SK-N-SH (cell line): ENCODE measurements at regions not wholly inside any gene's neighbourhood (a gene's known extent, or its start where the extent isn't known, plus 50 kb on each side); places are given as distances from the start of the nearest gene placed in this dataset.

Experiments used
- CTCF ChIA-PET: fragments of 300-600, 350-600 bp; formaldehyde crosslinking; extraction: SDS; loops from one replicate; lab custom pipeline; 2021; lab: Yijun Ruan, JAX
- POLR2A ChIA-PET: fragments of 350-600 bp; sonication (Branson Sonifier 250); formaldehyde crosslinking; extraction: SDS; loops from one replicate; lab custom pipeline; 2020; ENCODE audit warnings: antibody characterized with exemption, inconsistent platforms; lab: Yijun Ruan, JAX
- DNase-seq: peaks from one replicate; pipeline ENCODE4 v3.0.0; 2012
- H2AFZ ChIP-seq: fragments of 200-600 bp; sonication (generic); 2 replicates; pipeline ENCODE4 v1.8.1; 2016; ENCODE audit warnings: antibody characterized with exemption, mild to moderate bottlenecking, low read depth
- H3F3A ChIP-seq: fragments of 200-600 bp; sonication (generic); replicated peaks from 2 replicates; pipeline ENCODE3; 2016; ENCODE audit warnings: antibody characterized with exemption, mild to moderate bottlenecking; ENCODE audit not compliant: insufficient read depth
- H3K27ac ChIP-seq, 2 experiments: fragments of 200-500 bp in 1 of 2; fragments of 200-600 bp in 1 of 2; sonication (Bioruptor generic) in 1 of 2; sonication (generic), shearing (Covaris generic) in 1 of 2; 2 replicates each; pipeline versions ENCODE4 v1.5.1 to v1.6.1; 2014 to 2016; ENCODE audit warnings: low read depth in 2 of 2, inconsistent platforms in 1 of 2, low read length in 1 of 2, mild to moderate bottlenecking in 1 of 2, mixed read lengths in 1 of 2
- H3K27me3 ChIP-seq: fragments of 200-600 bp; sonication (generic), shearing (Covaris generic); 2 replicates; pipeline ENCODE4 v1.6.1; 2016; ENCODE audit warnings: mixed run types; ENCODE audit not compliant: insufficient read depth
- H3K36me3 ChIP-seq, 2 experiments: fragments of 200-500 bp in 1 of 2; fragments of 200-600 bp in 1 of 2; sonication (Bioruptor generic) in 1 of 2; sonication (generic) in 1 of 2; replicated peaks in 1 of 2; 2 replicates each; pipeline versions ENCODE3 to v1.5.1; 2014 to 2016; ENCODE audit warnings: low read length in 1 of 2, mild to moderate bottlenecking in 1 of 2; ENCODE audit not compliant: insufficient read depth in 2 of 2, control insufficient read depth in 1 of 2
- H3K4me1 ChIP-seq, 2 experiments: fragments of 200-500 bp in 1 of 2; fragments of 200-600 bp in 1 of 2; sonication (Bioruptor generic) in 1 of 2; sonication (generic), shearing (Covaris generic) in 1 of 2; 2 replicates each; pipeline versions ENCODE4 v1.5.1 to v1.6.1; 2014 to 2016; ENCODE audit warnings: low read depth in 1 of 2, low read length in 1 of 2, mixed run types in 1 of 2; ENCODE audit not compliant: insufficient read depth in 2 of 2, control insufficient read depth in 1 of 2
- H3K4me2 ChIP-seq: fragments of 200-600 bp; sonication (generic), shearing (Covaris generic); 2 replicates; pipeline ENCODE4 v1.6.1; 2017; ENCODE audit warnings: mixed run types
- H3K4me3 ChIP-seq, 2 experiments: fragments of 200-500 bp in 1 of 2; fragments of 200-600 bp in 1 of 2; sonication (Bioruptor generic) in 1 of 2; sonication (generic), shearing (Covaris generic) in 1 of 2; 2 replicates each; pipeline versions ENCODE4 v1.5.1 to v1.8.1; 2014 to 2016; ENCODE audit warnings: low read depth in 2 of 2, inconsistent platforms in 1 of 2, low read length in 1 of 2, mild to moderate bottlenecking in 1 of 2, mixed read lengths in 1 of 2, moderate library complexity in 1 of 2
- H3K79me2 ChIP-seq: fragments of 200-600 bp; sonication (generic); 2 replicates; pipeline ENCODE4 v1.8.1; 2017; ENCODE audit warnings: mild to moderate bottlenecking; ENCODE audit not compliant: insufficient read depth
- H3K9ac ChIP-seq: fragments of 200-600 bp; sonication (generic); 2 replicates; pipeline ENCODE4 v1.6.1; 2017; ENCODE audit warnings: mixed run types
- H3K9me2 ChIP-seq: fragments of 200-600 bp; sonication (generic); 2 replicates; pipeline ENCODE4 v1.6.1; 2017; ENCODE audit warnings: mixed run types
- H3K9me3 ChIP-seq: fragments of 200-600 bp; sonication (generic); 2 replicates; pipeline ENCODE4 v1.6.1; 2017; ENCODE audit warnings: mixed run types, mild to moderate bottlenecking, moderate library complexity
- H4K20me1 ChIP-seq: fragments of 200-600 bp; sonication (generic); 2 replicates; pipeline ENCODE4 v1.6.1; 2017; ENCODE audit warnings: mild to moderate bottlenecking, mixed run types; ENCODE audit not compliant: insufficient read depth
- CHD2 ChIP-seq: fragments of 150-350 bp; IDR thresholded peaks from 2 replicates; pipeline ENCODE4 v1.6.1; 2018; ENCODE audit warnings: low read length; ENCODE audit not compliant: partially characterized antibody
- ELF1 ChIP-seq: IDR thresholded peaks from 2 replicates; pipeline ENCODE4 v1.4.0; 2012
- EZH2phosphoT487 ChIP-seq: fragments of 200-600 bp; sonication (generic); IDR thresholded peaks from 2 replicates; pipeline ENCODE4 v1.6.1; 2017; ENCODE audit warnings: low read depth, mixed run types, mild to moderate bottlenecking, antibody characterized with exemption, moderate library complexity, borderline replicate concordance
- FOSL2 ChIP-seq: IDR thresholded peaks from 2 replicates; pipeline ENCODE4 v1.4.0; 2012; ENCODE audit warnings: low read depth, mild to moderate bottlenecking, moderate library complexity, borderline replicate concordance
- FOXM1 ChIP-seq: IDR thresholded peaks from 2 replicates; pipeline ENCODE4 v1.4.0; 2012; ENCODE audit warnings: low read depth, mild to moderate bottlenecking
- GABPA ChIP-seq: IDR thresholded peaks from 2 replicates; pipeline ENCODE4 v1.4.0; 2012; ENCODE audit warnings: low read depth, mild to moderate bottlenecking
- MEF2A ChIP-seq: IDR thresholded peaks from 2 replicates; pipeline ENCODE4 v1.4.0; 2012; ENCODE audit warnings: low read depth, borderline replicate concordance
- NRF1 ChIP-seq: IDR thresholded peaks from 2 replicates; pipeline ENCODE4 v1.6.1; 2012; ENCODE audit warnings: low read depth, mild to moderate bottlenecking, low read length
- RCOR1 ChIP-seq: fragments of 150-350 bp; IDR thresholded peaks from 2 replicates; pipeline ENCODE4 v1.6.1; 2017; ENCODE audit warnings: antibody characterized with exemption, low read length
- RFX5 ChIP-seq: IDR thresholded peaks from 2 replicates; pipeline ENCODE4 v1.6.1; 2012; ENCODE audit warnings: mild to moderate bottlenecking, improper control_type of control experiment, low read length
- SIN3A ChIP-seq: IDR thresholded peaks from 2 replicates; pipeline ENCODE4 v1.6.1; 2012; ENCODE audit warnings: low read depth, mild to moderate bottlenecking, low read length, moderate library complexity, borderline replicate concordance
- TAF1 ChIP-seq: IDR thresholded peaks from 2 replicates; pipeline ENCODE4 v1.6.1; 2012; ENCODE audit warnings: low read depth, mild to moderate bottlenecking, low read length, moderate library complexity, borderline replicate concordance
- YY1 ChIP-seq: IDR thresholded peaks from 2 replicates; pipeline ENCODE4 v1.4.0; 2012; ENCODE audit warnings: low read depth, mild to moderate bottlenecking
- WGBS: methylation state at CpG from one replicate; pipeline ENCODE4 v1.1.6; 2017; ENCODE audit warnings: low lambda C conversion rate; 5-methylcytosine and 5-hydroxymethylcytosine counted together
- TF ChIP-seq, protein P1 (sequence below): fragments of 150-350 bp; IDR thresholded peaks from 2 replicates; pipeline ENCODE4 v1.6.1; 2017; ENCODE audit warnings: antibody characterized with exemption, low read length, low read depth, borderline replicate concordance
- TF ChIP-seq, protein P2 (sequence below): fragments of 200-600 bp; sonication (generic); IDR thresholded peaks from 2 replicates; pipeline ENCODE4 v1.6.1; 2017; ENCODE audit warnings: antibody characterized with exemption, mild to moderate bottlenecking, moderate library complexity
- TF ChIP-seq, protein P3 (sequence below): IDR thresholded peaks from 2 replicates; pipeline ENCODE4; 2012
- TF ChIP-seq, protein P4 (sequence below): IDR thresholded peaks from 2 replicates; pipeline ENCODE4 v1.4.0; 2012; ENCODE audit warnings: low read depth, borderline replicate concordance
- TF ChIP-seq, protein P5 (sequence below): IDR thresholded peaks from 2 replicates; pipeline ENCODE4 v1.4.0; 2012; ENCODE audit warnings: low read depth, borderline replicate concordance

DNA sequence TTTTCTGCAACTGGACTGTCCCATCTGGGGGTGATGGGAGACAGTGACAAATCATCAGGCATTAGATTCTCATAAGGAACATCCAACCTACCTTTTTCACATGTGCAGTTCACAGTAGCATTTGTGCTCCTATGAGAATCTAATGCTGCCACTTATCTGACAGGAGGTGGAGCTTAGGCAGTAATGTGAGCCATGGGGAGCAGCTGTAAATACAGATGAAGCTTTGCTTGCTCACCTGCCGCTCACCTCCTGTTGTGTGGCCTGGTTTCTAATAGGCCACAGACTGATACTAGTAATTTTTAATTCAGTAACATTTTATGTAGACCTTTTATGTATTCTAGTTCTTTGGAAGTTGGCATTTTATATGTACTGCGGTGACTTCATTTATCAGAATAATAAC, 180.1 kb upstream of the SPOPL start:
- POLR2A ChIA-PET, result no interaction called here
- H3K9me2 ChIP-seq, result no peaks in the 10 kb centered on the region
- CTCF ChIA-PET, result no interaction called here

DNA sequence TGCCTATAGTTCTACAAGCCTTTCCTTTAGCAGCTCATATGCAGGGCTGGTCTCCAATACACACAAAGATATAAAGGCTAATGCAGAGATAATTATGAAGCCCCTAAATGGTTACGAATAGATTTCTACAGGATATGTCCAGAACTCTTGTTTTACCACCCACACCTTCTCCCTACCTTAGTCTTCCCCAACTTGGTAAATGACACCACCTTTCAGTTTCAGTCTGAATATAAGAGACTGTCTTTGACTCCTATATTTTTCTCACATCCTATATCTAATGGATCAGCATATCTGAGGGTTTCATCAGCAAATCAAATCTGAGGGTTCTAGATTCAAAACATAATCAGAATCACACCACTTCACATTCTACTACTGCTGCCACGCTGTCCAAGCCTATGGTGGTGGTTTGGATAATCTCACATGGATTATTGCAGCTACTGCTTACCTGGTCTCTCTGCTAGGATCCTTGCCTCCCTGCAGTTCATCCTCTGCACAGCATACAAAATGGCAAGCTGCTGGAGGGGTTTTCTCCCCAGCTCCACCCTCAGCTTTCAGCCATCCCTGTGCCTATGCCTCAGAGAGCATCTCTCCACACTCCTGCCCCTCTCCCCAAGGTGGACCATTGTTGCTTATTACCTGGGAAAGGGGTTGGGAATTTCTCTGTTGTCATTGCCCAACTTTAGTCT, 178.0 kb upstream of the SPOPL start:
- H3K79me2 ChIP-seq, result no peaks in the 10 kb centered on the region
- no peak overlapping the region for H3K4me3 ChIP-seq
- 90% methylated on average over 2 of the region's 2 CpGs for WGBS
- TF ChIP-seq RCOR1, result no peak
- TF ChIP-seq MEF2A, result no peak
- TF ChIP-seq, protein P1, sequence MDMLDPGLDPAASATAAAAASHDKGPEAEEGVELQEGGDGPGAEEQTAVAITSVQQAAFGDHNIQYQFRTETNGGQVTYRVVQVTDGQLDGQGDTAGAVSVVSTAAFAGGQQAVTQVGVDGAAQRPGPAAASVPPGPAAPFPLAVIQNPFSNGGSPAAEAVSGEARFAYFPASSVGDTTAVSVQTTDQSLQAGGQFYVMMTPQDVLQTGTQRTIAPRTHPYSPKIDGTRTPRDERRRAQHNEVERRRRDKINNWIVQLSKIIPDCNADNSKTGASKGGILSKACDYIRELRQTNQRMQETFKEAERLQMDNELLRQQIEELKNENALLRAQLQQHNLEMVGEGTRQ, result no peak
- no peak for TF ChIP-seq YY1
- TF ChIP-seq FOSL2, result no peak
- TF ChIP-seq ELF1, result no peak
- TF ChIP-seq, protein P2, sequence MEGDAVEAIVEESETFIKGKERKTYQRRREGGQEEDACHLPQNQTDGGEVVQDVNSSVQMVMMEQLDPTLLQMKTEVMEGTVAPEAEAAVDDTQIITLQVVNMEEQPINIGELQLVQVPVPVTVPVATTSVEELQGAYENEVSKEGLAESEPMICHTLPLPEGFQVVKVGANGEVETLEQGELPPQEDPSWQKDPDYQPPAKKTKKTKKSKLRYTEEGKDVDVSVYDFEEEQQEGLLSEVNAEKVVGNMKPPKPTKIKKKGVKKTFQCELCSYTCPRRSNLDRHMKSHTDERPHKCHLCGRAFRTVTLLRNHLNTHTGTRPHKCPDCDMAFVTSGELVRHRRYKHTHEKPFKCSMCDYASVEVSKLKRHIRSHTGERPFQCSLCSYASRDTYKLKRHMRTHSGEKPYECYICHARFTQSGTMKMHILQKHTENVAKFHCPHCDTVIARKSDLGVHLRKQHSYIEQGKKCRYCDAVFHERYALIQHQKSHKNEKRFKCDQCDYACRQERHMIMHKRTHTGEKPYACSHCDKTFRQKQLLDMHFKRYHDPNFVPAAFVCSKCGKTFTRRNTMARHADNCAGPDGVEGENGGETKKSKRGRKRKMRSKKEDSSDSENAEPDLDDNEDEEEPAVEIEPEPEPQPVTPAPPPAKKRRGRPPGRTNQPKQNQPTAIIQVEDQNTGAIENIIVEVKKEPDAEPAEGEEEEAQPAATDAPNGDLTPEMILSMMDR, result no peak
- TF ChIP-seq, protein P3, sequence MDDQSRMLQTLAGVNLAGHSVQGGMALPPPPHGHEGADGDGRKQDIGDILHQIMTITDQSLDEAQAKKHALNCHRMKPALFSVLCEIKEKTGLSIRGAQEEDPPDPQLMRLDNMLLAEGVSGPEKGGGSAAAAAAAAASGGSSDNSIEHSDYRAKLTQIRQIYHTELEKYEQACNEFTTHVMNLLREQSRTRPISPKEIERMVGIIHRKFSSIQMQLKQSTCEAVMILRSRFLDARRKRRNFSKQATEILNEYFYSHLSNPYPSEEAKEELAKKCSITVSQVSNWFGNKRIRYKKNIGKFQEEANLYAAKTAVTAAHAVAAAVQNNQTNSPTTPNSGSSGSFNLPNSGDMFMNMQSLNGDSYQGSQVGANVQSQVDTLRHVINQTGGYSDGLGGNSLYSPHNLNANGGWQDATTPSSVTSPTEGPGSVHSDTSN, result no peak
- TF ChIP-seq EZH2phosphoT487, result no peak
- no peak for TF ChIP-seq TAF1
- no peak for TF ChIP-seq GABPA
- TF ChIP-seq NRF1, result no peak
- no peak for TF ChIP-seq CHD2
- no peak for TF ChIP-seq RFX5
- TF ChIP-seq FOXM1, result no peak
- no peak for TF ChIP-seq SIN3A
- TF ChIP-seq, protein P4, sequence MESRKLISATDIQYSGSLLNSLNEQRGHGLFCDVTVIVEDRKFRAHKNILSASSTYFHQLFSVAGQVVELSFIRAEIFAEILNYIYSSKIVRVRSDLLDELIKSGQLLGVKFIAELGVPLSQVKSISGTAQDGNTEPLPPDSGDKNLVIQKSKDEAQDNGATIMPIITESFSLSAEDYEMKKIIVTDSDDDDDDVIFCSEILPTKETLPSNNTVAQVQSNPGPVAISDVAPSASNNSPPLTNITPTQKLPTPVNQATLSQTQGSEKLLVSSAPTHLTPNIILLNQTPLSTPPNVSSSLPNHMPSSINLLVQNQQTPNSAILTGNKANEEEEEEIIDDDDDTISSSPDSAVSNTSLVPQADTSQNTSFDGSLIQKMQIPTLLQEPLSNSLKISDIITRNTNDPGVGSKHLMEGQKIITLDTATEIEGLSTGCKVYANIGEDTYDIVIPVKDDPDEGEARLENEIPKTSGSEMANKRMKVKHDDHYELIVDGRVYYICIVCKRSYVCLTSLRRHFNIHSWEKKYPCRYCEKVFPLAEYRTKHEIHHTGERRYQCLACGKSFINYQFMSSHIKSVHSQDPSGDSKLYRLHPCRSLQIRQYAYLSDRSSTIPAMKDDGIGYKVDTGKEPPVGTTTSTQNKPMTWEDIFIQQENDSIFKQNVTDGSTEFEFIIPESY, result no peak
- H4K20me1 ChIP-seq, result no peaks in the 10 kb centered on the region
- ChIA-PET CTCF (no interaction called here), POLR2A (no interaction called here)
- DNase-seq, result no peak
- H3K27ac ChIP-seq, result no peak overlapping the region
- no peaks in the 10 kb centered on the region for H3F3A ChIP-seq
- no peaks in the 10 kb centered on the region for H3K27me3 ChIP-seq
- H3K4me1 ChIP-seq, result no peaks in the 10 kb centered on the region
- H2AFZ ChIP-seq, result no peak overlapping the region
- H3K36me3 ChIP-seq, result no peaks in the 10 kb centered on the region
- no peak overlapping the region for H3K4me2 ChIP-seq
- H3K9ac ChIP-seq, result no peak overlapping the region
- H3K9me3 ChIP-seq, result no peaks in the 10 kb centered on the region
- no peaks in the 10 kb centered on the region for H3K9me2 ChIP-seq

More for the DNA sequence above, 180.1 kb upstream of the SPOPL start:
- Histone ChIP-seq H3K4me3 (no peak overlapping the region), H3K4me2 (no peak overlapping the region), H3K27me3 (no peaks in the 10 kb centered on the region), H3F3A (no peaks in the 10 kb centered on the region), H3K9me3 (no peaks in the 10 kb centered on the region), H3K9ac (no peak overlapping the region), H2AFZ (no peak overlapping the region), H3K36me3 (no peaks in the 10 kb centered on the region), H3K27ac (no peak overlapping the region), H3K79me2 (no peaks in the 10 kb centered on the region), H4K20me1 (no peaks in the 10 kb centered on the region), H3K4me1 (no peaks in the 10 kb centered on the region)
- no peak for DNase-seq
- 95% methylated on average over 2 of the region's 2 CpGs for WGBS
- TF ChIP-seq, protein P5, sequence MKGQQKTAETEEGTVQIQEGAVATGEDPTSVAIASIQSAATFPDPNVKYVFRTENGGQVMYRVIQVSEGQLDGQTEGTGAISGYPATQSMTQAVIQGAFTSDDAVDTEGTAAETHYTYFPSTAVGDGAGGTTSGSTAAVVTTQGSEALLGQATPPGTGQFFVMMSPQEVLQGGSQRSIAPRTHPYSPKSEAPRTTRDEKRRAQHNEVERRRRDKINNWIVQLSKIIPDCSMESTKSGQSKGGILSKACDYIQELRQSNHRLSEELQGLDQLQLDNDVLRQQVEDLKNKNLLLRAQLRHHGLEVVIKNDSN, result no peak
- TF ChIP-seq YY1 (no peak), RCOR1 (no peak)
